ENCODE measurements at regions not wholly inside any gene's neighbourhood (a gene's known extent, or its start where the extent isn't known, plus 50 kb on each side); places are given as distances from the start of the nearest gene placed in this dataset.

- DNase-seq (ENCODE audit: extremely low read depth, low read depth), result no peak
- TF ChIP-seq CTCF (IDR thresholded peaks at IDR 0.05; ENCODE audit: low read depth, low read length), result no peak
These were observed 283.6 kb downstream of the DYSF start for GRCh38 chr2:71736986-71737385.

- DNase-seq (ENCODE audit: extremely low read depth, low read depth), result no peak
- no peak for TF ChIP-seq CTCF (IDR thresholded peaks at IDR 0.05; ENCODE audit: low read depth, low read length)
These were observed 282.9 kb downstream of the DYSF start for GRCh38 chr2:71736091-71736861.

Data from AG09319 (cell line).